ENCODE measurements at regions not wholly inside any gene's neighbourhood (a gene's known extent, or its start where the extent isn't known, plus 50 kb on each side); places are given as distances from the start of the nearest gene placed in this dataset.

- H3K4me3 ChIP-seq (ENCODE audit: low read depth, low read length) = no peak overlapping the region
- no peak for DNase-seq (ENCODE audit: low read depth)
- TF ChIP-seq CTCF (IDR thresholded peaks at IDR 0.05; ENCODE audit: insufficient read depth, low read depth, low read length) = no peak
These were observed 154.2 kb upstream of the MLN start for GRCh38 chr6:33957892-33958525.

- TF ChIP-seq CTCF (IDR thresholded peaks at IDR 0.05; ENCODE audit: insufficient read depth, low read depth, low read length) = no peak
- no peak overlapping the region for H3K4me3 ChIP-seq (ENCODE audit: low read depth, low read length)
- no peak for DNase-seq (ENCODE audit: low read depth)
These were observed 153.5 kb upstream of the MLN start for GRCh38 chr6:33957131-33957891.

GRCh38 chr6:33956206-33956605, 152.4 kb upstream of the MLN start:
- no peak for TF ChIP-seq CTCF (IDR thresholded peaks at IDR 0.05; ENCODE audit: insufficient read depth, low read depth, low read length)
- DNase-seq (ENCODE audit: low read depth) = no peak
- no peak overlapping the region for H3K4me3 ChIP-seq (ENCODE audit: low read depth, low read length)

GRCh38 chr6:33955566-33955965, 151.8 kb upstream of the MLN start:
- DNase-seq (ENCODE audit: low read depth) = no peak
- no peak for TF ChIP-seq CTCF (IDR thresholded peaks at IDR 0.05; ENCODE audit: insufficient read depth, low read depth, low read length)

GRCh38 chr6:33954453-33954852, 150.7 kb upstream of the MLN start:
- no peak for DNase-seq (ENCODE audit: low read depth)
- no peak overlapping the region for H3K4me3 ChIP-seq (ENCODE audit: low read depth, low read length)
- TF ChIP-seq CTCF (IDR thresholded peaks at IDR 0.05; ENCODE audit: insufficient read depth, low read depth, low read length) = no peak

More at GRCh38 chr6:33955566-33955965, 151.8 kb upstream of the MLN start:
- no peak overlapping the region for H3K4me3 ChIP-seq (ENCODE audit: low read depth, low read length)

GRCh38 chr6:33953171-33953570, 149.4 kb upstream of the MLN start:
- H3K4me3 ChIP-seq (ENCODE audit: low read depth, low read length) = no peak overlapping the region
- DNase-seq (ENCODE audit: low read depth) = no peak
- no peak for TF ChIP-seq CTCF (IDR thresholded peaks at IDR 0.05; ENCODE audit: insufficient read depth, low read depth, low read length)

Data from fibroblast of villous mesenchyme (primary cell).